Neuronal stem cell (in vitro differentiated cells): ENCODE measurements at regions not wholly inside any gene's neighbourhood (a gene's known extent, or its start where the extent isn't known, plus 50 kb on each side); places are given as distances from the start of the nearest gene placed in this dataset.

Source experiments
- DNase-seq: peaks from one replicate; pipeline ENCODE4 v3.0.0-alpha.2; 2013; ENCODE audit warnings: low spot score
- H2AFZ ChIP-seq: one replicate; pipeline ENCODE4 v1.6.1; 2013; ENCODE audit warnings: mild to moderate bottlenecking, low read length, inconsistent platforms
- H2AK5ac ChIP-seq: 2 replicates; pipeline ENCODE4 v1.6.1; 2013; ENCODE audit warnings: low read depth, mild to moderate bottlenecking, inconsistent platforms, low read length, moderate library complexity, mixed read lengths
- H2BK120ac ChIP-seq: 2 replicates; pipeline ENCODE4 v1.6.1; 2013; ENCODE audit warnings: low read depth, mild to moderate bottlenecking, inconsistent platforms, low read length, moderate library complexity, mixed read lengths
- H2BK12ac ChIP-seq: one replicate; pipeline ENCODE4 v1.6.1; 2013; ENCODE audit warnings: low read length, inconsistent platforms
- H2BK15ac ChIP-seq: 2 replicates; pipeline ENCODE4 v1.6.1; 2013; ENCODE audit warnings: mild to moderate bottlenecking, low read length, inconsistent platforms, mixed read lengths
- H2BK5ac ChIP-seq: one replicate; pipeline ENCODE4 v1.6.1; 2013; ENCODE audit warnings: inconsistent platforms, mild to moderate bottlenecking, low read length, moderate library complexity
- H3K14ac ChIP-seq: one replicate; pipeline ENCODE4 v1.6.1; 2013; ENCODE audit warnings: low read length, inconsistent platforms
- H3K18ac ChIP-seq: 2 replicates; pipeline ENCODE4 v1.6.1; 2013; ENCODE audit warnings: low read length, inconsistent platforms
- H3K23ac ChIP-seq: 2 replicates; pipeline ENCODE4 v1.6.1; 2013; ENCODE audit warnings: low read depth, mild to moderate bottlenecking, mixed read lengths, low read length, inconsistent platforms; ENCODE audit not compliant: poor library complexity
- H3K27ac ChIP-seq: replicated peaks from 3 replicates; pipeline ENCODE4 v1.5.1; 2013; ENCODE audit warnings: low read length, inconsistent platforms
- H3K27me3 ChIP-seq, 3 experiments: 2 replicates each; pipeline ENCODE4 v1.6.1; 2013; ENCODE audit warnings: low read length in 3 of 3, mild to moderate bottlenecking in 2 of 3, inconsistent platforms in 1 of 3, low read depth in 1 of 3, mixed read lengths in 1 of 3, moderate library complexity in 1 of 3; ENCODE audit not compliant: control insufficient read depth in 3 of 3, insufficient read depth in 3 of 3
- H3K36me3 ChIP-seq, 2 donors: replicated peaks in 1 of 2; 2 replicates each; pipeline ENCODE4 v1.6.1; 2013; ENCODE audit warnings: low read length in 2 of 2; ENCODE audit not compliant: control insufficient read depth in 2 of 2, insufficient read depth in 2 of 2
- H3K4ac ChIP-seq: 2 replicates; pipeline ENCODE4 v1.6.1; 2013; ENCODE audit warnings: inconsistent platforms, mild to moderate bottlenecking, low read length, moderate library complexity
- H3K4me1 ChIP-seq, 2 donors: 1 replicate in 1 of 2; 2 replicates in 1 of 2; pipeline ENCODE4 v1.6.1; 2013; ENCODE audit warnings: low read length in 2 of 2, low read depth in 1 of 2; ENCODE audit not compliant: control insufficient read depth in 2 of 2, insufficient read depth in 1 of 2
- H3K4me2 ChIP-seq: one replicate; pipeline ENCODE4 v1.6.1; 2013; ENCODE audit warnings: mild to moderate bottlenecking, low read length, inconsistent platforms; ENCODE audit not compliant: insufficient read depth, poor library complexity, severe bottlenecking
- H3K4me3 ChIP-seq, 2 donors: 2 replicates each; pipeline ENCODE4 v1.5.1; 2013; ENCODE audit warnings: low read length in 2 of 2, mild to moderate bottlenecking in 2 of 2, inconsistent platforms in 1 of 2, moderate library complexity in 1 of 2
- H3K79me1 ChIP-seq: one replicate; pipeline ENCODE4 v1.6.1; 2013; ENCODE audit warnings: low read depth, mild to moderate bottlenecking, inconsistent platforms, low read length, moderate library complexity
- H3K9ac ChIP-seq: one replicate; pipeline ENCODE4 v1.6.1; 2013; ENCODE audit warnings: mild to moderate bottlenecking, low read depth, low read length, inconsistent platforms; ENCODE audit not compliant: poor library complexity
- H3K9me3 ChIP-seq, 2 donors: replicated peaks in 1 of 2; 2 replicates each; pipeline versions ENCODE3 to v1.6.1; 2013; ENCODE audit warnings: low read length in 2 of 2, mild to moderate bottlenecking in 2 of 2, inconsistent platforms in 1 of 2, low read depth in 1 of 2, mixed read lengths in 1 of 2, moderate library complexity in 1 of 2; ENCODE audit not compliant: control insufficient read depth in 2 of 2, insufficient read depth in 1 of 2
- H4K8ac ChIP-seq: one replicate; pipeline ENCODE4 v1.6.1; 2013; ENCODE audit warnings: low read depth, mild to moderate bottlenecking, inconsistent platforms, low read length, moderate library complexity
- H4K91ac ChIP-seq: one replicate; pipeline ENCODE4 v1.6.1; 2013; ENCODE audit warnings: low read length, low read depth, mild to moderate bottlenecking, inconsistent platforms; ENCODE audit not compliant: poor library complexity
- WGBS, 2 donors: extraction: QIAGEN DNeasy Blood & Tissue Kit; methylation state at CpG; one replicate each; pipeline ENCODE4 v1.1.7; 2013; ENCODE audit warnings: missing lambda C conversion rate in 2 of 2, mixed read lengths in 1 of 2; ENCODE audit not compliant: insufficient read length in 2 of 2, insufficient replicate concordance in 1 of 2; ENCODE audit errors: extremely low coverage in 2 of 2; 5-methylcytosine and 5-hydroxymethylcytosine counted together

GRCh38 chr3:84125201-84125721 is 833.5 kb upstream of the CADM2 start:
- H2BK15ac ChIP-seq = no peak overlapping the region
- H3K9me3 ChIP-seq = peaks cover 0 to 5% of the 10 kb centered on the region in 2 donors
- peaks cover 0 to 2% of the 10 kb centered on the region in 2 donors for H3K4me1 ChIP-seq
- no peak overlapping the region for H3K4ac ChIP-seq
- no peaks in the 10 kb centered on the region for H3K27me3 ChIP-seq
- no peak overlapping the region for H2BK5ac ChIP-seq
- no peak overlapping the region for H2BK12ac ChIP-seq
- no peak overlapping the region for H4K91ac ChIP-seq
- no peaks in the 10 kb centered on the region for H3K79me1 ChIP-seq
- H2BK120ac ChIP-seq = no peak overlapping the region
- no peak overlapping the region for H2AK5ac ChIP-seq
- H3K9ac ChIP-seq = no peak overlapping the region
- no peak overlapping the region for H3K4me3 ChIP-seq
- WGBS, 2 donors = no CpG with 5 or more reads among the region's 12 CpGs
- H3K27ac ChIP-seq = no peak overlapping the region
- no peak overlapping the region for H3K4me2 ChIP-seq
- no peak for DNase-seq
- H3K23ac ChIP-seq = peak overlapping the region; percentile 80
- no peak overlapping the region for H3K14ac ChIP-seq
- H2AFZ ChIP-seq = peak overlapping the region; percentile 40
- no peak overlapping the region for H4K8ac ChIP-seq
- H3K18ac ChIP-seq = no peak overlapping the region
- no peaks in the 10 kb centered on the region for H3K36me3 ChIP-seq

- Histone ChIP-seq H3K79me1 (no peaks in the 10 kb centered on the region), H3K36me3 (no peaks in the 10 kb centered on the region), H3K4me2 (no peak overlapping the region), H2AK5ac (no peak overlapping the region), H3K4ac (no peak overlapping the region), H3K27ac (no peak overlapping the region), H3K4me3 (no peak overlapping the region), H2BK12ac (no peak overlapping the region), H2AFZ (peak overlapping the region; percentile 40), H2BK120ac (no peak overlapping the region), H3K14ac (no peak overlapping the region), H3K27me3 (no peaks in the 10 kb centered on the region), H4K91ac (no peak overlapping the region), H3K23ac (peak overlapping the region; percentile 55), H3K9ac (no peak overlapping the region), H3K9me3 (peaks cover 0 to 5% of the 10 kb centered on the region in 2 donors), H4K8ac (no peak overlapping the region), H2BK15ac (no peak overlapping the region), H3K18ac (peak overlapping the region; percentile 17), H3K4me1 (peaks cover 0 to 2% of the 10 kb centered on the region in 2 donors), H2BK5ac (no peak overlapping the region)
- no CpG with 5 or more reads among the region's 21 CpGs for WGBS, 2 donors
- no peak for DNase-seq
Observed at GRCh38 chr3:84125760-84126159, 833.0 kb upstream of the CADM2 start.

- no peak for DNase-seq
- H2BK12ac ChIP-seq = no peak overlapping the region
- H3K23ac ChIP-seq = peak overlapping the region; percentile 55
- H3K79me1 ChIP-seq = no peaks in the 10 kb centered on the region
- no peak overlapping the region for H3K9ac ChIP-seq
- no peak overlapping the region for H3K27ac ChIP-seq
- no peak overlapping the region for H3K4ac ChIP-seq
- H3K9me3 ChIP-seq = peaks cover 0 to 5% of the 10 kb centered on the region in 2 donors
- H2BK15ac ChIP-seq = no peak overlapping the region
- H3K27me3 ChIP-seq = no peaks in the 10 kb centered on the region
- H2BK5ac ChIP-seq = no peak overlapping the region
- no peaks in the 10 kb centered on the region for H3K36me3 ChIP-seq
- peak overlapping the region; percentile 40 for H2AFZ ChIP-seq
- H4K91ac ChIP-seq = no peak overlapping the region
- no peak overlapping the region for H3K18ac ChIP-seq
- H2BK120ac ChIP-seq = no peak overlapping the region
- no peak overlapping the region for H4K8ac ChIP-seq
- WGBS, 2 donors = no CpG with 5 or more reads among the region's 16 CpGs
- H3K4me1 ChIP-seq = peaks cover 0 to 2% of the 10 kb centered on the region in 2 donors
- peak overlapping the region; percentile 47 for H3K14ac ChIP-seq
- no peak overlapping the region for H3K4me2 ChIP-seq
- H3K4me3 ChIP-seq = peak overlapping the region in 1 of 2 donors; percentile 44
- no peak overlapping the region for H2AK5ac ChIP-seq
Observed at GRCh38 chr3:84126160-84126559, 832.6 kb upstream of the CADM2 start.

- no peak overlapping the region for H3K18ac ChIP-seq
- H3K14ac ChIP-seq = no peak overlapping the region
- no peaks in the 10 kb centered on the region for H3K79me1 ChIP-seq
- no peak overlapping the region for H2BK15ac ChIP-seq
- H2AK5ac ChIP-seq = no peak overlapping the region
- no peak overlapping the region for H3K4me3 ChIP-seq
- H3K27ac ChIP-seq = peak overlapping the region; percentile 7
- H3K4ac ChIP-seq = no peak overlapping the region
- H3K9ac ChIP-seq = no peak overlapping the region
- no peak overlapping the region for H2BK120ac ChIP-seq
- no peak overlapping the region for H4K8ac ChIP-seq
- H2BK5ac ChIP-seq = no peak overlapping the region
- DNase-seq = no peak
- H3K9me3 ChIP-seq = peaks cover 0 to 5% of the 10 kb centered on the region in 2 donors
- no peak overlapping the region for H3K23ac ChIP-seq
- no peak overlapping the region for H2BK12ac ChIP-seq
- H3K4me2 ChIP-seq = no peak overlapping the region
- H2AFZ ChIP-seq = peak overlapping the region; percentile 34
- H4K91ac ChIP-seq = no peak overlapping the region
- H3K4me1 ChIP-seq = peaks cover 0 to 2% of the 10 kb centered on the region in 2 donors
- H3K27me3 ChIP-seq = no peaks in the 10 kb centered on the region
- no CpG with 5 or more reads among the region's 2 CpGs for WGBS, 2 donors
- H3K36me3 ChIP-seq = no peaks in the 10 kb centered on the region
Observed at GRCh38 chr3:84128024-84128423, 830.8 kb upstream of the CADM2 start.
